Inflammatory macrophage treated with lipopolysaccharide for 4 hours (primary cell): ENCODE measurements at regions not wholly inside any gene's neighbourhood (a gene's known extent, or its start where the extent isn't known, plus 50 kb on each side); places are given as distances from the start of the nearest gene placed in this dataset.
"Not testable (repeated sequence)": the region's sequence is repeated elsewhere in the genome, so short reads cannot be mapped to it uniquely, and the experiment has no call there.

ENCODE experiments used
- DNase-seq: peaks from one replicate; pipeline ENCODE4 v3.0.0-alpha.2; 2020

DNA sequence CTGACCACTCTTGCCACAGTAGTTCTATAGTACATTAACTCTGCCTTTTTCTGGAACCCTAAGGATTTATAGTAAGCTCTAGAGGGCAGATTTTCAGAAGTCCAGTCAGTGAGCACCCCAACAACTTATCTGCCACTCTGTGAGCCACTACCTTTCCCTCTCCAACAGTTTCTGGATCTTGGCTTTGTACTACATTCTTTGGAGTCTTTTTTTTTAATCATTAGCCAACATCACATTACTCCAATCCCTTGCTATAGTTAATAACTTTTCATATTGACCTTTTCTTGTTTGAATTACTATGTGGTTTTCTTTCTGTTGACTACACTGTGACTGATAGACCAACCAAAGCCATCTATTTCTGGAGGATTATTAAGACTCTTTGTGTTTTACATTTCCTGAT lies 1596.7 kb upstream of the PRMT6 start:
- DNase-seq: no peak

DNA sequence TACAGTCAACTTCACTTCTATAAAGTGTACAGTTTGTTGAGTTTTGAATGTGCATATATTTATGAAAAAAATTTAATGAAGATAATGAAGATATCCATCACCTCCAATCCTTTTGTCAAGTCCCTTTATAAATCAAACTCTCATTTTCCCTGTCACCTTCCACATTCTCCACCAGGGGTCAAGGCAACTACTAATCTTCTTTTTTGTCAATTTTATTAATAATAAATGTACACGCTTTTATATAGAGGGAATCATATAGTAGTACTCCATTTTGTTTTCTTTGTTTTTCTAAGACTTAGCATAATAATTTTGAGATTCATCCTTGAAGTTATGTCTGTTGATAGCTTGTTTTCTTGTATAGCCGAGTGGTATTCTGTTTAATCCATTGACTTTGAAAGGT lies 1594.2 kb upstream of the PRMT6 start:
- DNase-seq: no peak

DNA sequence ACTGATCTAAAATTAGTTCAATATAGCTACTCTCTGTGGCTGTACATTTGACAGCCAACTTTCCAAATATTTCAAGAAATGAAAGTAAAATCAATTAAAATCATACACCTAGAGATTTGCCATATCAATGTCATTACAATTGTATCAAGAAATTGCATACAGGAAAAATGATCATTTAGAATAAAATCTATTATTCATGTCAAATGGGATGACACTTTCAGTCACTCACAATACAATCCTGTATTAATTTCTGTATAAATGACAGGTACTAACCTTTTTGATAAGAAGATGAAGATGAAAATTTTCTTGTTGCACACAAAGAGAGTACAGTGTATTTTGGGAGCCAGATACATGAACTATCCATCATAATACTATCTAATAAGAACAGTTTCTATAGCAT lies 1588.9 kb upstream of the PRMT6 start:
- DNase-seq: no peak

DNA sequence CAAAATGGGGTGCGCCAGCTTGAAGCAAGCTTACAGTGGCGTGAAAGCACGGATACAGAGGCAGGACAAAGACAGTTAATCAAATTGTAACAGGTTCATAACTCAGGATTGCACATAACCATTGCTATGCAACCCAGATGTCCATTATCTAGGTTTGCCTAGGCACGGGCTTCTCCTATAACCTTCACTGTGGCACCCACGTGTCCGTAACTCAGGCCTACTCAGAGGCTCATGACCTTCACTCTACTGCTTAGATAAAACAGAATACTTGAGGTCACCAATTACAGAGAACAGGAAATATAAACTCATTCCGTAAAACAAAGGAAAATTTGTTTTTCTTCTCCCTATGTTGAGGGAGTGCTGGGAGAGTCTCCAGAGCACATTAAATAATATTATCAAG lies 1585.9 kb upstream of the PRMT6 start:
- DNase-seq: not testable (repeated sequence)

DNA sequence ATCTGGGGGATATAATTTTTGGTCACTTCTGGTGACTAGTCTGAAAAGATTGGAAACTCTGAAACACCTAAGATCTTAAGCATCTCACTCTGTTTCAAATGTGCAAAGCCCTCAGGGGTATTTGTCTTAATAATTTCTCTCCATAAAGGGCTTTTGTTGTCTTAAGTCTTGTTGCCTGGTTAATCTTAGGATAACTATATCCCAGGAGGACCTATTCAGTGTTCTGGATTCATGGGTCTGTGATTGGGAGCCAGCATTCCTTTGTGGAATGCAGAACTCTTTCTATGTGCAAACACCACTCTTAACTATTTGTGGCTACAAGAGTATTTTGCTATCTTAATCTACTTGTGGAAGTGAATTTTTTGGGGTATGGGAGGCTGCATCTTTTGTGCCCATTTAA lies 1573.0 kb upstream of the PRMT6 start:
- no peak for DNase-seq

DNA sequence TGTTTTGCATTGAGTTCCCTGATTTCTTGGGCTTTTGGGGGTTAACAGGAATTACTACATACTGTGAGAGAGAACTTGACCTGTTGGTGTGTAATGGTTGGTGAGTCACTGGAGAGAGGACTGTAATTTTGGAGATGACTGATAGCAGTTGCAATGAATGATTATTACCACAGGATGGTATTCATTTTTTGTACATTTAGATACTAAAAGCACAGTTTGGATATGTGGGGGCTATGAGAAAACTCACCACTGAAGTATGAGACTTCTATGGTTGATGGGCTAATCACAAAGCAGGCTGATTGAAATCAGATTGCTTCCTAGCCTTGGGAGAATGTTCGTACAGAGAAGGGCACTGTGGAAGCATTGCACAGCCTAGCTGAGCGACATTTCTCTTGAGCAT lies 1571.3 kb upstream of the PRMT6 start:
- no peak for DNase-seq

DNA sequence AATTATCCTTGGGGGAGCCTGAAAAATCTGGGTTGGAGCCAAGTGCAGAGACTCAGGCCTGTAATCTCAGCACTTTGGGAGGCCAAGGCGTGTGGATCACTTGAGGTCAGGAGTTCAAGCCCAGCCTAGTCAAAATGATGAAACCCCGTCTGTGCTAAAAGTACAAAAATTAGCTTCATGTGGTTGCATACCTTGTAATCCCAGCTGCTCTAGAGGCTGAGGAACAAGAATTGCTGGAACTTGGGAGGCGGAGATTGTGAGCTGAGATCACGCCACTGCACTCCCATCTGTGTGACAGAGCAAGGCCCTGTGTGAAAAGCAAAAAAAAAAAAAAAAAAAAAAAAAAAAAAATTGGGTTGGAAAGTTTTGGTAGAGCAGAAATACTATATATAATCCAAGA lies 1563.6 kb upstream of the PRMT6 start:
- DNase-seq: no peak

DNA sequence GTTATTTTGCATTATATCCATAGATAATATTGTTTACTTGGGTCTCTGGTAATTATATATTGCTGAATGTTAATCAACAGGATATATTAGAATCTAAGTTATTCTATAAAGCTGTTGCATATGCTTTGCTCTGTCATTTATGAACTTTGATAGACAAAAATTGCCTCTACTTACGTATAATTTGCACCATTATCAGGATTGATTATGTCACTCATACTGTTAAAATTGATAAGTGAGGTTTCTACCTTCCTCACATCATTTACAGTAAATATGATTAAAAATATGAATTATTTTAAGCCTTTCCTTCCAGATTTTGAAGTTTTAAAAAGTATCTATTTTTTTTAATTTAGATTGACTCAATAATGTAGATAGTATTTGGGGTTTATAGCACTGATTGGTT lies 1540.4 kb upstream of the PRMT6 start:
- DNase-seq: no peak

DNA sequence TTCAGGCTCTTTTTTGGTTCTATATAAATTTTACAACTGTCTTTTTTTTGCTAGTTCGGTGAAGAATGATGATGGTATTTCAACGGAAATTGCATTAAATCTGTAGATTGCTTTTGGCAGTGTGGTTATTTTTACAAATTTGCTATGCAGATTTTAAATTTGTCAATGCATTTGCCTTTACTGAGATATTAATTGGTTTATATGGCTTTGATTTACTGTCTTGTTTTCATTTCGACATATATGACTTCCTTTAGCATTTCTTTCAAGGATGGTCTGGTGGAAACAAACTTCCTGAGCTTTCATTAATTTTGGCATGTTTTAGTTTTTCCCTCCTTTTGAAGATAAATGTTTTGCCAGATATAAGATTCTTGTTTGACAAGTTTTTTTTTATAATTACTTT lies 1522.5 kb upstream of the PRMT6 start:
- DNase-seq: no peak

DNA sequence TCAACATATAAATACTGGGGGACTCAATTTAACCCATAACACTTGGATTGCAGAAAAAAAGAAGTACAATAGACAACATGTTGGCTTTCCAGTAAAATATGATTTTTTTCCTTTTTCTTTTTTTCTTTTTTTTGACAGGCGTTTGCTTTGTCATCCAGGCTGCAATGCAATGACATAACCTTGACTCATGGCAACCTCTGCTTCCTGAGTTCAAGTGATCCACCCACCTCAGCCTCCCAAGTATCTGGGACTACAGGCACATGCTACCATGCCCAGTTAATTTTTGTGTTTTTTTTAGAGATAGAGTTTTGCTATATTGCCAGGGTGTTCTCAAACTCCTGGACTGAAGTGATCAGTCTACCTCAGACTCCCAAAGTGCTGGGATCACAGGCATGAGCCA lies 1512.0 kb upstream of the PRMT6 start:
- DNase-seq: no peak

DNA sequence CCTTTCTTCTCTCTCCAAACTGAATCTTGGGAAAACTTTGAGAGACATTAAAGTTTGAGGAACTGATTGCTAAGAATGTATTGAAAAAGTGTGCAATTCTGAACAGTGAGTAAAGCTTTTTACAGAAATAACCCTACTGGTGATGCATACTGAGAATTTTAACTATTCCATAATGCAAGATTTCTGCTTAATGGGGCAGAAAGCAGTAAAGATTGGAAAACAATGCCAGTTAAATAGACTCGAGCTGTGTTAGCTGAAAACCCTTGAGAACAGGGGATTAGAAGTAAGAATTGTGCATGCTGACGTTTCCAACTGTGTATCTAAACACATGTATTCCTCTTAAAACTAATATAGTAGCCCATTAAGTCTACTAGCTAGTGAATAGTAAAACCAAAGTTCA lies 1500.2 kb upstream of the PRMT6 start:
- no peak for DNase-seq

DNA sequence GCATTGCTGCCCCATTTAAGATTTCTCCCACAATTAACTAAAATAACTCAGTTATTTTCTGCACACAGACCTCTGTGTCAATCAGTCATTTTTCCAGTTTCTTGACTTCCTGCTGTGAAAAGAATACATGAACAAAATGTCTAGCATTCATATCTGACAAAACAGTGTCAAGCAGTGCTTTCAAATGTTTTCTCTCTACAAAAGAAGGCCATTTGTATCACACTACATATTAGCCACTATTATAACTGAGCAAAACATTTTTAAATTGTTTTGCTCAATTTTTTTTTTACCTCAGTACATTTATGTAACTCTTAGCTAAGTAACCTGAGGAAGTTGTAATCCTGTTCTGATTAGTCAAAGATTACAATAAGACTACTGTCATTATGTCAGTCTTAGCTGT lies 1498.5 kb upstream of the PRMT6 start:
- no peak for DNase-seq

DNA sequence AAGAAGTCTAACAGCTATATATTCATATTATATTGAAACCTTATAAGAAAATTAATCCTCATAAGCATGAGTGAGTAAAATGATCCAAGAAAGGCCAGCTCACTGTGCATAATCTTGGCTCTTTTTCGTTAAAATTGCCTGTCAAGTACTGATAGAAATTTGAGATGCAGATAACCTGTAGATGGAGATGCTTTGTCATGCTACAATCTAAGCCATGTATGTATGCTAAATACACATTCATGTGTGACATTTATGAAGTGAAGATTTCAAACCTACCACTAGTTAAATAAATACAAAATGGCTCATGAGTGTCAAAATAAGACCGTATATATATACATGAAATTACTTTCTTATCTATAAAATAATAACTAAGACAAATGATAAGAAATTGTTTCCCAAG lies 1491.5 kb upstream of the PRMT6 start:
- DNase-seq: no peak

DNA sequence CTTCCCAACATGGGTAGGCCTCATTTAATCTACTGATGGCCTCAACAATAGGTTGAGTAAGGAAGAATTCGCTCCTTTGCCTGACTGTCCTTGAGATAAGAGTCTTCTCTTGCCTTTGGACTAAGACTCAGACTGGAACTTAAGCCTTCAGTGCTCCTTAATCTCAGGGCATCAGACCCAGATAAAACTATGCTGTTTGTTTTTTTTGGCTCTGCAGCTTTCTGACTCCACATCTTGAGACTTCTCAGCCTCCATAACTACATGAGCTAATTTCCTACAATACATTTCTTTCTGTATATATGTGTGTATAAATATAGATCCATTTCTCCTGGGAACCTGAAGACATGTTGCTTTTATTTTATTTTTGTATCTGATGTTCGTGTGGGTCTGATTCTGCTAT lies 1470.7 kb upstream of the PRMT6 start:
- no peak for DNase-seq

DNA sequence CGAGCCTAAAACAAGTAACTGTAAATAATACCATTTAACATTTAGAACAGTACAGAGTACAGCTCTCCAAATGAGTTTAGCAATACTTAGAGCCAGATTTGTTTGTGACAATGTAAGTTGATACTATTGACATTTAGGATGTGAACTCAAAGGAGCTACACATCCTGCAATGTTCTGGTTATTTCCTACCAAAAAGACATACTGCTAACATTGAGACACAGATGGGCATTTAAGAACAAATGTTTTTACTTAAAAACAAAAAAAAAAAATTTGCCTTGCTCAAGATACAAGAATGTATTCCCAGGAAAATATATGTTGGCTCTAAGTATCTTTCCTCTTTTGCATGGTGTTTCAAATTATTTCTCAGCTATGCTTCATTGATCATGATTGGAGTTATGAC lies 1464.8 kb upstream of the PRMT6 start:
- no peak for DNase-seq

DNA sequence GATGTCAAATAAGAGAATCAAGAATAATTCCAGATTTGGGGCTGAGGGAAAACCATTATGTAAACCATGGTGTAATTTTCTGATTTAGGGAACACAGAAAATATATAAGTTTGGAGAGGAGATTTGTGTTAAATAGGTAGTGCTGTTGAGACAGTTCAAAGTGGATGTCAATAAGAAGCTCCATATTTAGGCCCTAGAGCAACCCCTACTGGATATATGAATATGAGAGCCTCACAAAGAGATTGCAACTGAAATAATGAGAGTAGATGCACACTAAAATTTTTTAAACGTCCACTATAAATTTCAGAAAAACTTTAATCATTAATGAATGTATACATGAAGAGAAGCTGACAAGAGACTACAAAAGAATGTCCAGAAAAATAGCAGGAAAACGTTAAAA lies 1447.8 kb upstream of the PRMT6 start:
- DNase-seq: no peak

DNA sequence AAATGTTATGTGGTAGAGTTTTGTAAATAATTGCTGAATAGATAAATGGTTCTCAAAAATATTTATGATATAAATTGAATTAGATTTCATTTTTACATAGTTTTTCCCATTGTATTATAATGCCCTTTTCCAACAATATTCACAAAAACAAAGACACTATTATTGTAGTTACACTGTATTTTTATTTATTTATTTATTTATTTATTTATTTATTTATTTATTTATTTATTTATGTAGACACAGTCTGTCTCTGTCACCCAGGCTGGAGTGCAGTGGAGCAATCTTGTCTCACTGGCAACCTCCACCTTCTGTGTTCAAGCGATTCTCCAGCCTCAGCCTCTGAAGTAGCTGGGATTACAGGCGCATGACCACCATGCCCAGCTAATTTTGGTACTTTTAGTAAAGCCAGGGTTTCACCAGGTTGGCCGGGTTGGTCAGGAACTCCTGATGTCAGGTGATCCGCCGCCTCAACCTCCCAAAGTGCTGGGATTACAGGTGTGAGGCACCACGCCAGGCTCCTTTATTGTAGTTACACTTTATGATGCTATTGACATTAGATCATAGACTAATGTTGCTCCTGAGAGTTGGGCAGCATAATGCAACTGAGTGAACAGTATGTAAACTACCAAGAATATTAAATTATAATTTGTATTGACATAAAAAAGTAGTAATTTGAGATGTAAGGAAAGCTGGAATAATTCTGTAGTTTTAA lies 1430.0 kb upstream of the PRMT6 start:
- DNase-seq: no peak

DNA sequence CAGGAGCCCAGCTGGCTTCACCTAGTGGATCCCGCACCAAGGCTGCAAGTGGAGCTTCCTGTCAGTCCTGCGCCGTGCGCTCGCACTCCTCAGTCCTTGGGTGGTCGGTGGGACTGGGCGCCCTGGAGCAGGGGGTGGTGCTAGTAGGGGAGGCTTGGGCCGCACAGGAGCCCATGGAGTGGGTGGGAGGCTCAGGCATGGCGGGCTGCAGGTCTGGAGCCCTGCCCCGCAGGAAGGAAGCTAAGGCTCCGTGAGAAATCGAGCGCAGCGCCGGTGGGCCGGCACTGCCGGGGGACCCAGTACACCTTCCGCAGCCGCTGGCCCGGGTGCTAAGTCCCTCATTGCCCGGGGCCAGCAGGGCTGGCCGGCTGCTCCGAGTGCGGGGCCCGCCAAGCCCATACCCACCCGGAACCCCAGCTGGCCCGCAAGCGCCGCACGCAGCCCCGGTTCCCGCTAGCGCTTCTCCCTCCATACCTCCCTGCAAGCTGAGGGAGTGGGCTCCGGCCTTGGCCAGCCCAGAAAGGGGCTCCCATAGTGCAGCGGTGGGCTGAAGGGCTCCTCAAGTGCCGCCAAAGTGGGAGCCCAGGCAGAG lies 1425.2 kb upstream of the PRMT6 start:
- DNase-seq: not testable (repeated sequence)

DNA sequence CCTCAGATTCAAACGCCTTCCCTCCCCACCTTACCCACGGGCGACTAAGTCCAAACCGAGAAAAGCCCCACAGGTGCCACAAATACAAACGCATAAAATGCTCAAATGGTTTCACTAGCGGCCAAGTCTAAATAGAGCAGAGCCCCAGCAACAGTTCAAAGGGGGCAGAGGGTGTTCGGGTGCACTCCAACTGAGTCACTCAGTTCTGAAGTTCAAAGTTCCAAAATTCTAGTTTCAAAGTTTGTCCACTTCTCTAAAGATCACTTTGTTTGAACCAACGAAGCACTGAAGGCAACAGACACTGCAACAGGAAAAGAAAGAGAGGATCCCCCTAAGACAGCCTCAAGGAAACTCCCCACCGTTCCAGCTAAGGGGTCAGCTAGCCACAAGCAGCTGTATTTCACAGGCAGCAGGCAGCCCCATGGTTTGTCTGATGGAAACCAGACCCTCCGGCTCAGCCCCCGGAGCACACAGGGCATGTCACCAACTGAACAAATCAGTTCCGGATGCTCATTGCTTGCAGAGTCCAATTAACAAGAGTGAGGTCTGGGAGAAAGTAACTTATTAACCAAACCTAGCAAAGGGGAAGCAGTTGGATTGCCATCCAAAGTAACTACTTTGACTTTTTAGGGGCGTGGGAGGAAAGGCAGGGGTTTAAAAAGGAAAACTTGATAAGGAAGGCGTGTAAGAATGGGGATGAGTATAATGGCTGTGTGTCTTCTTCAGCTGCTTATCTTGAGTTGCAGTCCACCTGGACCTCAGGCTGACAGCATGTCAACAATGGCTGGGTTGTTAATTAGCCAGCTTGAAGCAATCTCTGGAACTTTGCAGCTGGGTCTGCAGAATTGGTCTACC lies 1423.9 kb upstream of the PRMT6 start:
- no peak for DNase-seq

DNA sequence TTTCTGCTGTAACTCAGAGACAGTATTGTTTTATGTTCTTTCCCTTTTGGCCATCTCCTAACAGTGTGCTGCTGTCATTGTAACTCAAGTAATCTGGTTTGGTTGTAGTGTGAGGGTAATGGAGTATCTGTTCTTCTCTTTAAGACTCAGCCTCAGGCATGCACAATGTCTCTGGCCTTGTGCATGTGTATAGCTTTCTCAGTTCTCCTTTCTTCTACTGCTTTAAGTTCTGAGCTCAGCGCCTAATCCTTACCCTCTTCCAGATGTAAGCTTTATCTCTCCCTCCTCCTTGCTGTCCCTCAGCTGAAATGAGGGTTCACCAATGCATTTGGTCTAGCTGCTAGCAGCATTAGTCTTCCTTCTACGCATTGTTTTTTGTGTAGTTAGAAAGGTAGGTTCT lies 1420.4 kb upstream of the PRMT6 start:
- DNase-seq: no peak

DNA sequence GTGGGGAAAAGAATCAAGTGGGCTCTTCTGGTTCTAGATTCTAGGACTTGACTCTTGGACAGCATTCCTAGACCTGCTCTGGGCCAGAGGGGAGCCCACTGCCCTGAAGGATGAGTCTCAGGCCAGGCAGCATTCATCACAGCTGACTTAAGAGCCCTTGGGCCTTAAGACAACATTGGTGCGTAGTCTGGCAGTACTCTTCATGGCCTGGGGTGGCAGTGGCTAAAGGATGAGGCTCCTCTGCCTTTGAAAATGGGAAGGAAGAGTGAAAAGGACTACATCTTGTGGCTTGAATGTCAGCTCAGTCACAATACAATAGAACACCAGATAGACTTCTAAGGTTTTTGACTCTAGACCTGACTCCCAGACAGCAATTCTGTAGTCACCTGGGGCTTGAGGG lies 1415.1 kb upstream of the PRMT6 start:
- DNase-seq: no peak

DNA sequence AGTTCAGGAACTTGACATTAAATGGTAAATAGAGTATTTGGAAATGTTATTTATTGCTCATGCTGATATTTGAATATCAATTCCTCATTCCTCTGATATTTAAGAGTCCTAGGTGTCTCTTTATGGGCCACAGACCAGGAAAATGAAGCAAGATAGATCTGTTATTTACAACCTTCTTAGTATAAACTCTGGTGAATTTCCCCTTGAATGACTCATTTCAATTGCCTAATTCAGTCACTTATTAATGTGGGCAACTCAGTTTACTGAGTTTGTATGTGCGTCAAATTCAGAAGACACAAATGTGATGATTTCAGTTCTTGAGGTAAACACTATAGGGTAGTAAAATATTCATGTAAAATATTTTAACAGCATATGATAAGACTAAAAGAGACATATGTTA lies 1404.4 kb upstream of the PRMT6 start:
- no peak for DNase-seq

DNA sequence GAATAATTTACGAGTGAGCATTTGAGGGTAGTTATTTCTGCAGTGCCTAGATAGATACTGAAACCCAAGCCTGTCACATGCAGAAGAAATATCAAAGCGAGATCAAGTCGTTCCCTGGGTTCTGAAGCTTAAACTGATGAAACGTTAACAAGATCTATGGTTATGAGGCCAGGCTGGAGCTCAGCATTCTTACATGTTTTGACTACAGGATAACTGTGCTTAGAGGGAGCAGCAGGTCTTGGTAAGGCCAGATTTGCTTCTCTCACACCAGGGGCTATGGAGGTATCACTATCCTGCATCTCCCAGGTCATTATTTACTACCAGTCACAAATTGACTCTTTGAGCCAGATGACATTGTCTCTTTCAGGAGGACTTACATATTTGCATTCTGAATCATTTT lies 1401.4 kb upstream of the PRMT6 start:
- no peak for DNase-seq

DNA sequence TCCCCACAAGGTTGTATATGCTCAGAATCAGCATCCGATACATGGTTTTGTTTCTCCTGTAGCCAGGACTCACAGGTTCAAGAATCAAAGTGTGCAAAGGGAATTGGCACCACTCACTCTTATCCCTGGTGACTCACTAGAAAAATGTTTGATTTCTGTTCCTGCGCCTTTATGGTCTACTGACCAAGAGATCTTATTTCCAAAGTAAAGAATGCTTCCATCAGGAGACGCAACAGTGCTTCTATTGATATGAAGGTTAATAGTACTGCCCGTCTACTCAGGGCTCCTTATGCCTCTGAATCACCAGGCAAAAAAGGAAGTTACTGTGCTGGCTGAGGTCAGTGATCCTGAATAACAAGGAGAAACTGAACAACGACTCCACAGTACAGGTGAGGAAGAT lies 1392.0 kb upstream of the PRMT6 start:
- DNase-seq: no peak
